HepG2 (cell line): ENCODE measurements at regions not wholly inside any gene's neighbourhood (a gene's known extent, or its start where the extent isn't known, plus 50 kb on each side); places are given as distances from the start of the nearest gene placed in this dataset.

Experiments
- AKAP8 ChIP-seq: sonication (generic); formaldehyde crosslinking; IDR thresholded peaks from 2 replicates; pipeline ENCODE4 v1.5.1; 2020; ENCODE audit warnings: mild to moderate bottlenecking, missing genetic modification reagents
- ARID5B ChIP-seq: IDR thresholded peaks from 2 replicates; pipeline ENCODE4 v1.4.0; 2020; ENCODE audit warnings: mild to moderate bottlenecking, missing genetic modification reagents
- CEBPB ChIP-seq: IDR thresholded peaks from 2 replicates; pipeline ENCODE4 v1.6.1; 2011; ENCODE audit warnings: low read depth, low read length, improper control_type of control experiment, borderline replicate concordance
- CSRNP2 ChIP-seq: sonication (generic); formaldehyde crosslinking; conservative IDR thresholded peaks from 2 replicates; pipeline ENCODE4 v1.8.0; 2022; ENCODE audit warnings: low read depth, missing genetic modification reagents
- HMG20B ChIP-seq: conservative IDR thresholded peaks from 2 replicates; pipeline ENCODE4 v1.6.1; 2016; ENCODE audit warnings: missing genetic modification reagents, missing compliant biosample characterization
- KDM5A ChIP-seq: fragments of 200-600 bp; sonication (generic); IDR thresholded peaks from 2 replicates; pipeline ENCODE4 v1.7.0; 2018; ENCODE audit warnings: antibody characterized with exemption, mild to moderate bottlenecking, low read length, borderline replicate concordance
- KLF15 ChIP-seq: sonication (generic); formaldehyde crosslinking; IDR thresholded peaks from 2 replicates; pipeline ENCODE4 v1.8.1; 2023; ENCODE audit warnings: borderline replicate concordance, mild to moderate bottlenecking, inconsistent platforms, missing genetic modification reagents, mixed read lengths
- MTA1 ChIP-seq: sonication (generic); formaldehyde crosslinking; IDR thresholded peaks from 2 replicates; pipeline ENCODE4 v1.4.0; 2020; ENCODE audit warnings: missing genetic modification reagents, mild to moderate bottlenecking, borderline replicate concordance
- NFRKB ChIP-seq: fragments of 450-650 bp; IDR thresholded peaks from 2 replicates; pipeline ENCODE4 v1.6.1; 2017
- PITX1 ChIP-seq: sonication (generic); formaldehyde crosslinking; IDR thresholded peaks from 2 replicates; pipeline ENCODE4 v1.5.1; 2020; ENCODE audit warnings: mild to moderate bottlenecking, missing genetic modification reagents
- RBFOX2 ChIP-seq: fragments of 200-400 bp; formaldehyde crosslinking; IDR thresholded peaks from 2 replicates; pipeline ENCODE4 v1.6.1; 2017; ENCODE audit warnings: low read depth, mild to moderate bottlenecking, low read length
- REPIN1 ChIP-seq: sonication (generic); formaldehyde crosslinking; IDR thresholded peaks from 2 replicates; pipeline ENCODE4 v1.8.0; 2022; ENCODE audit warnings: missing genetic modification reagents, low read depth, mild to moderate bottlenecking, borderline replicate concordance
- RXRB ChIP-seq: IDR thresholded peaks from 2 replicates; pipeline ENCODE4 v1.6.1; 2016; ENCODE audit warnings: borderline replicate concordance, missing genetic modification reagents, missing compliant biosample characterization
- SUZ12 ChIP-seq: fragments of 150-350 bp; IDR thresholded peaks from 2 replicates; pipeline ENCODE4 v1.6.1; 2014; ENCODE audit warnings: low read depth, low read length
- THYN1 ChIP-seq: sonication (generic); formaldehyde crosslinking; IDR thresholded peaks from 2 replicates; pipeline ENCODE4 v1.8.1; 2023; ENCODE audit warnings: low read depth, mild to moderate bottlenecking, moderate library complexity, missing genetic modification reagents, borderline replicate concordance
- YEATS2 ChIP-seq: sonication (generic); formaldehyde crosslinking; IDR thresholded peaks from 2 replicates; pipeline ENCODE4 v1.4.0; 2020; ENCODE audit warnings: missing genetic modification reagents, borderline replicate concordance
- ZBED4 ChIP-seq: sonication (generic); formaldehyde crosslinking; IDR thresholded peaks from 2 replicates; pipeline ENCODE4 v1.4.0; 2020; ENCODE audit warnings: missing genetic modification reagents, borderline replicate concordance
- ZMYM4 ChIP-seq: sonication (generic); formaldehyde crosslinking; IDR thresholded peaks from 2 replicates; pipeline ENCODE4 v1.8.1; 2023; ENCODE audit warnings: mild to moderate bottlenecking, missing genetic modification reagents
- ZNF329 ChIP-seq: sonication (generic); formaldehyde crosslinking; IDR thresholded peaks from 2 replicates; pipeline ENCODE4 v1.9.0; 2021; ENCODE audit warnings: low read depth, mild to moderate bottlenecking, missing genetic modification reagents
- ZNF44 ChIP-seq: sonication (generic); formaldehyde crosslinking; IDR thresholded peaks from 2 replicates; pipeline ENCODE4 v1.5.1; 2020; ENCODE audit warnings: mild to moderate bottlenecking, missing genetic modification reagents
- ZNF629 ChIP-seq: sonication (generic); formaldehyde crosslinking; conservative IDR thresholded peaks from 2 replicates; pipeline ENCODE4 v1.5.0; 2020; ENCODE audit warnings: missing genetic modification reagents
- ZNF7 ChIP-seq: IDR thresholded peaks from 2 replicates; pipeline ENCODE4 v1.6.1; 2016; ENCODE audit warnings: missing biosample characterization, missing genetic modification reagents

- TF ChIP-seq ARID5B (CRISPR knock-in tag) (peak; percentile 56), ZMYM4 (peak; percentile 56; the same call in 1 of the 2 replicates), YEATS2 (peak; percentile 27; the same call in 1 of the 2 replicates), RXRB (CRISPR knock-in tag) (peak; percentile 32; the same call in 1 of the 2 replicates), KDM5A (no peak), RBFOX2 (no peak), ZNF7 (CRISPR knock-in tag) (no peak), CEBPB (peak; percentile 67), REPIN1 (CRISPR knock-in tag) (0 out of 2 replicates have a peak, but pooled peaks have one; percentile 26), KLF15 (CRISPR knock-in tag) (no peak), THYN1 (CRISPR knock-in tag) (no peak), NFRKB (no peak), ZNF44 (CRISPR knock-in tag) (no peak), CSRNP2 (CRISPR knock-in tag) (no peak), ZNF329 (no peak), HMG20B (CRISPR knock-in tag) (no peak), PITX1 (CRISPR knock-in tag) (peak; percentile 11; the same call in 1 of the 2 replicates), ZNF629 (CRISPR knock-in tag) (no peak), SUZ12 (no peak), ZBED4 (CRISPR knock-in tag) (no peak), AKAP8 (no peak), MTA1 (CRISPR knock-in tag) (no peak)
These were observed 288.6 kb upstream of the ELAC2 start (continued) for GRCh38 chr17:13306310-13306962.
